GM12875 (cell line): ENCODE measurements at regions not wholly inside any gene's neighbourhood (a gene's known extent, or its start where the extent isn't known, plus 50 kb on each side); places are given as distances from the start of the nearest gene placed in this dataset.

ENCODE experiments used
- H3K4me3 ChIP-seq: one replicate; pipeline ENCODE4 v1.5.1; 2011; ENCODE audit warnings: low read depth, low read length, control low read depth
- CTCF ChIP-seq: IDR thresholded peaks from 2 replicates; pipeline ENCODE4 v1.5.1; 2011; ENCODE audit warnings: low read depth, mild to moderate bottlenecking, control low read depth, inconsistent platforms, low read length, moderate library complexity, borderline replicate concordance; ENCODE audit not compliant: insufficient read depth

GRCh38 chr18:56191334-56191733 lies 447.1 kb downstream of the TXNL1 start:
- TF ChIP-seq CTCF = no peak
- H3K4me3 ChIP-seq = no peak overlapping the region

GRCh38 chr18:56189615-56190014 lies 448.8 kb downstream of the TXNL1 start:
- no peak for TF ChIP-seq CTCF
- no peak overlapping the region for H3K4me3 ChIP-seq

GRCh38 chr18:56188529-56189275 lies 449.7 kb downstream of the TXNL1 start:
- TF ChIP-seq CTCF = no peak

GRCh38 chr18:56186319-56186718 lies 452.1 kb downstream of the TXNL1 start:
- H3K4me3 ChIP-seq = no peak overlapping the region
- no peak for TF ChIP-seq CTCF

More at GRCh38 chr18:56188529-56189275, 449.7 kb downstream of the TXNL1 start:
- no peak overlapping the region for H3K4me3 ChIP-seq

- no peak overlapping the region for H3K4me3 ChIP-seq
- no peak for TF ChIP-seq CTCF
These were observed 453.3 kb downstream of the TXNL1 start for GRCh38 chr18:56185126-56185525.

- no peak for TF ChIP-seq CTCF
- no peak overlapping the region for H3K4me3 ChIP-seq
These were observed 461.6 kb downstream of the TXNL1 start for GRCh38 chr18:56176751-56177150.

- TF ChIP-seq CTCF = no peak
- no peak overlapping the region for H3K4me3 ChIP-seq
These were observed 462.9 kb downstream of the TXNL1 start for GRCh38 chr18:56175330-56176001.
